K562 (cell line): ENCODE measurements at regions not wholly inside any gene's neighbourhood (a gene's known extent, or its start where the extent isn't known, plus 50 kb on each side); places are given as distances from the start of the nearest gene placed in this dataset.

Experiments
- MGA ChIP-seq: fragments of 450-650 bp; IDR thresholded peaks from 2 replicates; pipeline ENCODE4 v1.6.1; 2016; ENCODE audit warnings: mild to moderate bottlenecking, moderate library complexity
- ZNF785 ChIP-seq: fragments of 250-450 bp; sonication (Bioruptor Pico); IDR thresholded peaks from 2 replicates; pipeline ENCODE4 v1.4.0; 2020; ENCODE audit warnings: mild to moderate bottlenecking

- TF ChIP-seq MGA: no peak
- TF ChIP-seq ZNF785 (CRISPR knock-in tag): no peak
Observed at GRCh38 chr16:76913046-76913445, 277.9 kb upstream of the MON1B start (continued).
